ENCODE measurements at regions not wholly inside any gene's neighbourhood (a gene's known extent, or its start where the extent isn't known, plus 50 kb on each side); places are given as distances from the start of the nearest gene placed in this dataset.

DNA sequence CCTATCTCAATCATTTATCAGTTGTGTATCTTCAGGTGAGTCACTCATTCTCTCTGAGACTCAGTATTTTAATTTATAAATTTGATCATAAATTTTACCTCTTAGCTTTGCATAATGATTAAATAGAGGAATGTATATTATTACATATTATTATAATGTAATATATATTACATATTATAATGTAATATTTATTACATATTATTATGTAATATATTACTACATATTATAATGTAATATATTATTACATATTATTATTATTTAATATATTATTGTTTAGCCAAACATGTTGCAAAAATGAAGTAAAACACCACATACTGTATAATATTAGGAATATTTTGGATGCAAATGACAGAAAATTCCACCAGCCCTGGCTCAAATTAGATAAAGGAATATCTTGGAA is 104.7 kb upstream of the NFIA start:
- H3K36me3 ChIP-seq (replicated peaks), result no peaks in the 10 kb centered on the region
- H3K9me3 ChIP-seq, result no peaks in the 10 kb centered on the region
- H3K27me3 ChIP-seq (ENCODE audit: low read depth), result peaks cover 7% of the 10 kb centered on the region
- no peak overlapping the region for H3K4me3 ChIP-seq
- no peak for DNase-seq (ENCODE audit: low spot score in 2 of 2)
- H3K4me1 ChIP-seq, result no peaks in the 10 kb centered on the region
- in situ Hi-C loops (cut with MboI; ENCODE audit: low sequenced_read_pairs), result loop anchor here (5.0 to 25.0 kb wide), 3 partner anchors 70 to 885 kb away; no protein-coding TSS in a partner anchor

DNA sequence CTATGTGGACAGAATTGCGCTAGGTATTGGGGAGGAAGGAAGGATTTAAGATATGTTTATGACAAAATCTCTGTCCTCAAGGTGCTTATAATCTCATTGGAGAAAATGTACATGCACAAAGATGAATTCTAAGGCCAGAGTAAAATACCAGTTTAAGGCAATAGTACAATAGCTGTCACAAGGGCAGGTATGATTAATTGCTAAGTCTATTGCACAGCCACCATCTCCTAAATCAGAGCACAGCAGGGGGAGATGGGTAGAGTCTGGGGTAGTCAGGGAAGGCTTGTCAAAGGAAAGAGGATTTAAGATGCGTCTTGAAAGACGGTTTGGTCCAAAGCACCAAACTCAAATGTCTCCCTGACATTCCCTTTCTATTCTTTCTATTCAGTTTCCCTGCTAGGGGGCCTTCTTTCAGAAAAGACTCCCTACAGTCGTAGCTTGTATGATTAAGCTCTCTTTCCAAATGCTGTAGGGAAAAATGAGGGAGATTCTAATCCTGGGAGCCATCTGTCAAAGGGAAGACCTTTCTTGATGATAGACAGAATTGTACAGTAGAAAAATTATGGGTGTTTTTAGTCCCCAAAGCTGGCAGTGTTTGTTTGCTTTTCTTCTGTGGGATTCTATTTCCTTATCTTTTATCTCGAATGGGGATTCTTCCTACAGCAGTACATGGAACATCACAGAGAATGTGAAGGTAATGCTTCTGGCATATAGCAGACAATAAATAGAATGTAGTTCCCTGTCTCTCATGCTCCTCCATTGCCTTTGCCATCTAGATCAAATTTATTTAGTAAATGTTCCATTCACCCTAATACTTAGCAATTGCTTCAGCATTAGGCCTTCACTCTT is 107.6 kb upstream of the NFIA start:
- H3K9me3 ChIP-seq, result no peaks in the 10 kb centered on the region
- no peaks in the 10 kb centered on the region for H3K36me3 ChIP-seq (replicated peaks)
- no peak overlapping the region for H3K4me3 ChIP-seq
- no peaks in the 10 kb centered on the region for H3K4me1 ChIP-seq
- H3K27me3 ChIP-seq (ENCODE audit: low read depth), result peaks cover 9% of the 10 kb centered on the region
- no peak for DNase-seq (ENCODE audit: low spot score in 2 of 2)
- in situ Hi-C loops (cut with MboI; ENCODE audit: low sequenced_read_pairs), result loop anchor here (5.0 to 25.0 kb wide), 3 partner anchors 73 to 888 kb away; no protein-coding TSS in a partner anchor

DNA sequence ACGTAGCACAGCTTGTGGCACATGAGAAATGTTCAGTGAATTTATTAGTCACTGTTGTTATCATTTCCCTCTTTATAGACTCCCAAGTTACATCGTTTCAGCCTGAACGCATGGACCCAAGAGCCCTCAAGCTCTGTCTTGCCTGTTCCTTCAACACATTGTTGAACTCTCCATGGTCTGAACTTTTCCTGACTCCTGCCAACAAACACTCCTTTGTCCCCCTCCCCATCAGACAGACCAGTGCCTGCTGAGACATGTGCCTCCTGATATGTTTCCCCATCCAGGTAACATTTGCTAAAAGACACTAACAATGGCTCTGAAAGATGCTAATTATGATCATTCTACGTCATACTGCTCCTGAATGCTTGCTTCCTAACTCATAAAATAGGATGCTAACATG is 108.7 kb upstream of the NFIA start:
- Histone ChIP-seq H3K27me3 (ENCODE audit: low read depth) (peaks cover 9% of the 10 kb centered on the region), H3K9me3 (no peaks in the 10 kb centered on the region), H3K4me3 (no peak overlapping the region), H3K36me3 (replicated peaks) (no peaks in the 10 kb centered on the region), H3K4me1 (no peaks in the 10 kb centered on the region)
- in situ Hi-C loops (cut with MboI; ENCODE audit: low sequenced_read_pairs), result loop anchor here (10.0 kb wide), 1 partner anchor 611 kb away; no protein-coding TSS in a partner anchor
- DNase-seq (ENCODE audit: low spot score in 2 of 2), result no peak

DNA sequence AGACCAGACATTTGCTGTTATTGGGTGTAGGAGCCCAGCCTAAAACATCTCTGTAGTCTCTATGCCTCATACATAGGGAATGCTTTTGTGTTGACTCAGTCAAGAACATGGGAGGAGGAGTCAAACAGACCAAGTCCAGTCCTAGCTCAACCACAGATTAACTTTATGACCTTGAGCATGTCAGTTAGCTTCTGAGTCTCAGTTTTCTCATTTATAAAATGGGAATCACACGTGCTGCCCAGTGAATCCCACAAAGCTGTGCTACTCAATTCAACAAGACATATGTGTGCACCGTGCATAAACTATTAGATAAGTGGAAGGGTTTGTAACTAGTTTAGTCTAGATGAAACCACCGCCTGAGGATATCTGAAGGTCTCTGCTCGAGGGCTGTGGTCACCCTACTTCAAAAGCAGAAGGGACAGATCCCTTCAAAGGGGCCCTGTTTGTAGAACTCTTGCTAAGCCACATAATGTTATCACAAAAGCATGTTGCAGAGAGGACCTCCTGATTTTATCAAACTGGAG is 109.5 kb upstream of the NFIA start:
- Histone ChIP-seq H3K4me3 (no peak overlapping the region), H3K27me3 (ENCODE audit: low read depth) (peaks cover 9% of the 10 kb centered on the region), H3K9me3 (no peaks in the 10 kb centered on the region), H3K36me3 (replicated peaks) (no peaks in the 10 kb centered on the region), H3K4me1 (no peaks in the 10 kb centered on the region)
- in situ Hi-C loops (cut with MboI; ENCODE audit: low sequenced_read_pairs), result loop anchor here (10.0 kb wide), 1 partner anchor 612 kb away; no protein-coding TSS in a partner anchor
- DNase-seq (ENCODE audit: low spot score in 2 of 2), result no peak

DNA sequence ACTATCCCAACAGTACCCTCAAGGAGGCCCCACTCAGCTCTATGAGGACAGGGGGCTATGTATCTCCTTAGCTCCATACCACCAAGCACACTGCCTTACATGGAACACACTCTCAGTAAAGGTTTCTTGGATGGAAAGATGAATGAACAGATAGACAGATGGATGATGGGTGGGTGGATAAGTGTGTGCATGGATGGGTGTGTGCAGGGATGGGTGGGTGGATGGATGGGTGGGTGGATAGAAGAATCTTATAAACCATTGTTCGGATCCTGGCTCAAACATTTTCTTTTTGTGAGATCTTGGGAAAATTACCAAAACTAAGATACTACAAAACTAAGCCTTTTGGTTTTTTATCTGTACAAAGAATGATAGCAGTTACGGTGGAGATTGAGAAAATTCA is 111.0 kb upstream of the NFIA start:
- in situ Hi-C loops (cut with MboI; ENCODE audit: low sequenced_read_pairs), result loop anchor here (10.0 kb wide), 1 partner anchor 613 kb away; no protein-coding TSS in a partner anchor
- DNase-seq (ENCODE audit: low spot score in 2 of 2), result no peak
- Histone ChIP-seq H3K36me3 (replicated peaks) (no peaks in the 10 kb centered on the region), H3K4me1 (no peaks in the 10 kb centered on the region), H3K9me3 (0 out of 2 replicates have a peak, but pooled peaks cover 5% of the 10 kb centered on the region), H3K4me3 (no peak overlapping the region), H3K27me3 (ENCODE audit: low read depth) (peaks cover 9% of the 10 kb centered on the region)

DNA sequence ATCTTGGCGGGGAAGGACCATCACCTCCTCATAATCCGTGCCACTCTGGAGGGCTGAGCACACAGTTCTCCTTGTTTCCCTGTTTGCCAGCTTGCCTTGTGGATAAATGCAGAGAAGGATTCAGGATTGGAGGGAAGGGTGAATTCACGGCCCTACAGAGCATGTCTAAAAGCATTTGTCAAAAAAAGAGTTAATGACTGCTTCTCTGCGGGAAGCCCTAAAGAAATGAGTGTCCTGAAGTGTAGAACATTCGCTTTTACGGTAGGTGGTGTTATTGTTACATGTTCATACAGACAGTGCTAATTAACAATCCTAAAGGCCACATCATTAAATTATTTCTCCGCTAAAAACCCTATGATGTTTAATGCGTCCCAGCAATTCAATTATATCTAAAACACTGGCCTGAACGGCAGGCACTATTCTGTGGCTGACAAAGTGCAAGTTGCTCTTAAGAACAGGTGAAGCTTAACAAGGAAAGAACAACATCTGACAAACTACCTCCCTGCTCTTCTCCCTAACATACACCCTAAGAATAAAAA is 112.3 kb upstream of the NFIA start:
- in situ Hi-C loops (cut with MboI; ENCODE audit: low sequenced_read_pairs), result loop anchor here (10.0 kb wide), 1 partner anchor 615 kb away; no protein-coding TSS in a partner anchor
- no peak overlapping the region for H3K4me3 ChIP-seq
- peak in 1 of 2 experiments; percentile 49 for DNase-seq (ENCODE audit: low spot score in 2 of 2)
- H3K9me3 ChIP-seq, result peaks cover 13% of the 10 kb centered on the region
- H3K27me3 ChIP-seq (ENCODE audit: low read depth), result peaks cover 9% of the 10 kb centered on the region
- H3K4me1 ChIP-seq, result no peaks in the 10 kb centered on the region
- H3K36me3 ChIP-seq (replicated peaks), result no peaks in the 10 kb centered on the region

DNA sequence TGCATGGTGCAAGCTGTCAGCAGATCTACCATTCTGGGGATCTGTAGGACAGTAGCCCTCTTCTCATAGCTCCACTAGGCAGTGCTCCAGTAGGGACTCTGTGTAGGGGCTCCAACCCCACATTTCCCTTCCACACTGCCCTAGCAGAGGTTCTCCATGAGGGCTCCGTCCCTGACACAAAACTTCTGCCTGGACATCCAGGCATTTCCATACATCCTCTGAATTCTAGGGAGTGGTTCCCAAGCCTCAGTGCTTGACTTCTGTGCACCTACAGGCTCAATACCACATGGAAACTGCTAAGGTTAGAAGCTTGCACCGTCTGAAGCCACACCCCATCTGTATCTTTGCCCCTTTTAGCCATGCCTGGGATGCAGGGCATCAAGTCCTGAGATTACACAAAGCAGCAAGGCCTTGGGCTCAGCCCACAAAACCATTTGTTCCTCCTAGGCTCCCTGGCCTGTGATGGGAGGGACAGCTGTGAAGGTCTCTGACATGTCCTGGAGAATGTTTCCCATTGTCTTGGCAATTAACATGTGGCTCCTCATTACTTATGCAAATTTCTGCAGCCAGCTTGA is 117.0 kb upstream of the NFIA start:
- in situ Hi-C loops (cut with MboI; ENCODE audit: low sequenced_read_pairs), result no loop called here
- DNase-seq (ENCODE audit: low spot score in 2 of 2), result no peak
- H3K9me3 ChIP-seq, result peaks cover 13% of the 10 kb centered on the region

DNA sequence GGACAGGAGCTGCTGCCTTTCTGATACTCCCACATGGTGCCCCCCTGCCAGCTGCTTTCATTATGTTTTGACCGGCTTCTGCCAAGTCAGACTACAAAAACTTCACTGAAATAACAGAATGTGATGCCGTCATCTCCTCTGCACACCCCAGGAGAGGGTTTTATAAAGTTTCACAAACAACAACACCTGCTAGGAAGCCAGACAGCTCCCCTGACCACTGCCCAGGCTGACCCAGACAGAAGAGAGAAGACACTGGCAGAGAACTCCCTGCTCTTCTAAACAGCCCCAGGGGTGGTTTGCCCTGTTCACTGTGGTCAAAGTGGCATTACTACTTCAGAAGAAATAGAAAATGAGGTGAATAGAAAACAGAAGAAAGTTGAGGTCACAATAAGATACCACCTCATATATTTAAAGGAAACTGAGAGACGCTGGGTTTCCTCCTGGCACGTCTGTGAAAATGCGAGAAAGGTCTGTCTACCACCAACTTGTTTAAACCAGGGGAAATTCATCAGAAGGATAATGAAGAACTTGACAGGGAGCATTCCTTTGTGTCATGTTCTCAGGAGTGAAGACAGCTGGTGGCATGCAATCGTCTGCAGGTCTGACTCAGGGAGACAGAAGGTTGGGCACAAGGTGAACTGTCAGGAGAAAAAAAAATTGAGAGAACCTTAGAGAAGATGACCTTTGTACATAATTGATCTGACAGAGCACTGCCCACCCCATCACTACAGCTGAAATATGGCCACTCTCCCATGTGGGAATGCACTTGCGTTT is 119.0 kb upstream of the NFIA start:
- Histone ChIP-seq H3K4me3 (no peak overlapping the region), H3K27me3 (ENCODE audit: low read depth) (no peaks in the 10 kb centered on the region; the same call in 1 of the 2 replicates), H3K4me1 (no peaks in the 10 kb centered on the region), H3K36me3 (replicated peaks) (no peaks in the 10 kb centered on the region), H3K9me3 (peaks cover 13% of the 10 kb centered on the region)
- in situ Hi-C loops (cut with MboI; ENCODE audit: low sequenced_read_pairs), result no loop called here
- no peak for DNase-seq (ENCODE audit: low spot score in 2 of 2)

More for the DNA sequence above, 117.0 kb upstream of the NFIA start:
- no peaks in the 10 kb centered on the region for H3K27me3 ChIP-seq (ENCODE audit: low read depth)
- no peak overlapping the region for H3K4me3 ChIP-seq
- H3K4me1 ChIP-seq, result no peaks in the 10 kb centered on the region
- H3K36me3 ChIP-seq (replicated peaks), result no peaks in the 10 kb centered on the region

DNA sequence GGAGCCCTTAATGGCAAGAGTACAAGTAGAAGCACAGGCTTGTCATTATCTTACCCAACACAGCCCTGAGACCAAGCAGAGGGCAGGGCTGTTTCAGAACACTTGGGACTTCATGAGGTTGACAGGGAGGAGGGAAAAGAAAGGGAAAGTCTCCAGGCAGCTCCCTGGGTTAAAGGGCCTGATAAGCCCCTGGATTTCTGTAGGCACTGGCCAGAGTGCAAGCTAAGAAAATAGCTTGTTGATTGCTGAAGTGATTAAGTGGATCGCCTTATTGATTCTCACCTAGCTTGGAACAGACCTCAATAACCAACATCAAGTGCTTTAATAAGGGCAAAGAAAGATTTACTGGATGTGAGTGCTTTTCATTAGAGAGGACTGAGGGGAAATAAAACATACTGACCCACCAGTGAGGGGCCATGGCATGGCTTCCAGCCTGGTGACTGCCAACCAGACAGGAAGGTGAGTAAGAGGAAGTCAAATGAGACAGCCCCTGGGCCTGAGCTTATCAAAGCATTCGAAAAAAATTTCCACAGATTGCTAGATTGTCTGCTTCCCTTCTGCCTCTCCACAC is 121.4 kb upstream of the NFIA start:
- H3K36me3 ChIP-seq (replicated peaks), result no peaks in the 10 kb centered on the region
- no peaks in the 10 kb centered on the region for H3K4me1 ChIP-seq
- peaks cover 5% of the 10 kb centered on the region for H3K27me3 ChIP-seq (ENCODE audit: low read depth)
- H3K9me3 ChIP-seq, result peaks cover 6% of the 10 kb centered on the region
- in situ Hi-C loops (cut with MboI; ENCODE audit: low sequenced_read_pairs), result no loop called here
- no peak overlapping the region for H3K4me3 ChIP-seq
- DNase-seq (ENCODE audit: low spot score in 2 of 2), result no peak

DNA sequence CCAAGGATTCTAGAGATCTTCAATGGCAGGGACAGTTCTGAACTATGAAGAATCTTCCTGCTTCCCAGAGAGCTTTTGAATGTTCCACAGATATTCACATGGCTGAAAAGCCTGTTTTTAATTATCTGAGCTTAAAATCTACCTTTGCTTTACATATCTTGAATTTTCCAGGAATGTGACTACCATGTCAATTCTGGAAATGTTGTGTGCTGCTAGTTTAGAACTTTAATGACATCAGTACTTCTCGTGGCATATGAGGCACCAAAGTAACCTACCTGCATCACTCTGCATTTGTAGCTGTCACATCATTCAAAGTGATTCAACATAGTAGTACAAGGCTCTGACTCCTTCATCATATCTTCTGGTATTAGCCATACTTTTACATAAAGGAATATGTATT is 122.7 kb upstream of the NFIA start:
- H3K9me3 ChIP-seq, result no peaks in the 10 kb centered on the region
- in situ Hi-C loops (cut with MboI; ENCODE audit: low sequenced_read_pairs), result no loop called here
- no peaks in the 10 kb centered on the region for H3K36me3 ChIP-seq (replicated peaks)
- H3K4me1 ChIP-seq, result no peaks in the 10 kb centered on the region
- H3K4me3 ChIP-seq, result no peak overlapping the region
- no peak for DNase-seq (ENCODE audit: low spot score in 2 of 2)
- H3K27me3 ChIP-seq (ENCODE audit: low read depth), result peaks cover 5% of the 10 kb centered on the region

DNA sequence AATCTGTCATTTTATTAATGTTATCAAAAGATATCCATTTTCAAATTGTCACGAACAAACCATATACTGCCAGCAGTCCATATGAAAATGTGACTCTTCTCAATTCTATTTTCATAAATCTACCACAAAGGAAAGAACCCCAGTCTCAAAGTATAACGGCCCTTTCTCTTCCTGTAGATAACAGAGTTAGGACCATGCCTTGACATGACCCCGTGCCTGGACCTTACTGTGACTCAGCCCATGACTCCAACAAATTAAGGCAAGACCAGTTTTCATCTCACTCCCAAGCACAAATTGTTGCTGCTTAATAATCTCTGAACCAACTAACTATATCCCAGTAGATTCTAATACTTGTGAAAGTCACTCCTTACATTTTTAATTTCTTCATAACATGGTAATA is 124.4 kb upstream of the NFIA start:
- H3K36me3 ChIP-seq (replicated peaks), result no peaks in the 10 kb centered on the region
- DNase-seq (ENCODE audit: low spot score in 2 of 2), result no peak
- H3K4me3 ChIP-seq, result no peak overlapping the region
- H3K9me3 ChIP-seq, result no peaks in the 10 kb centered on the region
- in situ Hi-C loops (cut with MboI; ENCODE audit: low sequenced_read_pairs), result no loop called here
- no peaks in the 10 kb centered on the region for H3K4me1 ChIP-seq
- peaks cover 5% of the 10 kb centered on the region for H3K27me3 ChIP-seq (ENCODE audit: low read depth)

DNA sequence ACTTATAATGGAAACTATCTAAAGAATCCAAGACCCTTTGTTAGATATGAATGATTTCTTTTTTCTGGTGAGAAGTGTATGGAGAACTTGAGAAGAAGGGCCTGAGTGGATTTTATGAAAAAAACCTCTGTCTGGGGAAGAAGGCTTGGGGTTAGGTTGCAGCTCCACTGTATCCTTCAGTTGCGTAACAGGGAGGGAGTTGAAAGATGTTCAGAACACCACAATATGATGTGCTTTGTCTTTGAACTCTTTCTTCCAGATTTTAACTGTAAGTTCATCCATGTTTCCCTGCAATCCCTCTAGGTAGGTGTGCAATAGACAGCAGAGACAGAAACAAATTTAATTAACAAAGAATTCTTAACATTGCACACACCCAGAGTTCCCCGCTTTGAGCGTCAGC is 125.8 kb upstream of the NFIA start:
- H3K4me3 ChIP-seq, result no peak overlapping the region
- peaks cover 9% of the 10 kb centered on the region for H3K27me3 ChIP-seq (ENCODE audit: low read depth)
- in situ Hi-C loops (cut with MboI; ENCODE audit: low sequenced_read_pairs), result no loop called here
- no peak for DNase-seq (ENCODE audit: low spot score in 2 of 2)
- no peaks in the 10 kb centered on the region for H3K4me1 ChIP-seq
- H3K36me3 ChIP-seq (replicated peaks), result no peaks in the 10 kb centered on the region
- no peaks in the 10 kb centered on the region for H3K9me3 ChIP-seq

DNA sequence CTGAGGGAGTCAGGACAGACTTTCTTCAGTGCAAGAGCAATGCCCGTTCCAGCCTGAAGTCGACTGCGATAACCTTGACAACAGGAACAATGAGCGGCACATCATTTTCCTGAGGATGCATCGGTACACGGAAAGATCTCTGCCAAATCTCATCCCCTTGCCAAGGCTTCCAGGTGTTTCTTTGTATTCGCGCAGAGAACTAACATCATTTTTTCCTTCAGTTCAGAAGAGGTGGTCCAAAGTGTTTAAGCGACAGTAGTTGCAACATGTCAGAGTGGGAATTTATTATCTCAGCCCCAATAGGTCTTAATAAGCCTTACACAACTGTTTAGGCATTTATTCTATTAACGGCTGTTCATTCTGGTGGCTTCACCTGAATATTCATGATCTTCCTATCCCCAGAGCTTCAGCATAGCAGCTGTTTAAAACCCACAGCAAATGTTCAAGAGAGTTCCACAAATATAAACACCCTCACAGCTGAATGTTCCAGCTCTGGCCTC is 129.7 kb upstream of the NFIA start:
- no peaks in the 10 kb centered on the region for H3K4me1 ChIP-seq
- no peak for DNase-seq (ENCODE audit: low spot score in 2 of 2)
- H3K27me3 ChIP-seq (ENCODE audit: low read depth), result peaks cover 16% of the 10 kb centered on the region
- H3K36me3 ChIP-seq (replicated peaks), result no peaks in the 10 kb centered on the region
- no peak overlapping the region for H3K4me3 ChIP-seq
- no peaks in the 10 kb centered on the region for H3K9me3 ChIP-seq
- in situ Hi-C loops (cut with MboI; ENCODE audit: low sequenced_read_pairs), result no loop called here
